ENCODE measurements at regions not wholly inside any gene's neighbourhood (a gene's known extent, or its start where the extent isn't known, plus 50 kb on each side); places are given as distances from the start of the nearest gene placed in this dataset.

- Mint-ChIP-seq H3K4me3 (no peak overlapping the region), H3K27me3 (ENCODE audit: low read depth) (peaks cover 24% of the 10 kb centered on the region), H3K9me3 (peaks cover 20% of the 10 kb centered on the region), H3K27ac (no peak overlapping the region), H3K4me1 (peaks cover 34% of the 10 kb centered on the region), H3K36me3 (peaks cover 2% of the 10 kb centered on the region)
- DNase-seq (ENCODE audit: low spot score in 2 of 2, unreplicated experiment in 2 of 2) = no peak
- TF ChIP-seq CTCF (IDR thresholded peaks at IDR 0.05; ENCODE audit: unreplicated experiment) = no peak
Observed at GRCh38 chr15:70505936-70506912, 257.1 kb downstream of the UACA start.

GRCh38 chr15:70505411-70505919 is 257.9 kb downstream of the UACA start:
- peaks cover under 1% of the 10 kb centered on the region for H3K36me3 Mint-ChIP-seq
- no peak for DNase-seq (ENCODE audit: low spot score in 2 of 2, unreplicated experiment in 2 of 2)
- H3K4me1 Mint-ChIP-seq = peaks cover 36% of the 10 kb centered on the region
- H3K27ac Mint-ChIP-seq = no peak overlapping the region
- no peak for TF ChIP-seq CTCF (IDR thresholded peaks at IDR 0.05; ENCODE audit: unreplicated experiment)
- peaks cover 27% of the 10 kb centered on the region for H3K27me3 Mint-ChIP-seq (ENCODE audit: low read depth)
- no peak overlapping the region for H3K4me3 Mint-ChIP-seq
- peaks cover 13% of the 10 kb centered on the region for H3K9me3 Mint-ChIP-seq

GRCh38 chr15:70504988-70505387 is 258.4 kb downstream of the UACA start:
- Mint-ChIP-seq H3K27ac (no peak overlapping the region), H3K9me3 (peaks cover 8% of the 10 kb centered on the region), H3K4me1 (peaks cover 40% of the 10 kb centered on the region), H3K27me3 (ENCODE audit: low read depth) (peaks cover 32% of the 10 kb centered on the region), H3K36me3 (no peaks in the 10 kb centered on the region), H3K4me3 (no peak overlapping the region)
- TF ChIP-seq CTCF (IDR thresholded peaks at IDR 0.05; ENCODE audit: unreplicated experiment) = no peak
- DNase-seq (ENCODE audit: low spot score in 2 of 2, unreplicated experiment in 2 of 2) = no peak

GRCh38 chr15:70504299-70504951 is 258.9 kb downstream of the UACA start:
- peaks cover 6% of the 10 kb centered on the region for H3K9me3 Mint-ChIP-seq
- no peak for TF ChIP-seq CTCF (IDR thresholded peaks at IDR 0.05; ENCODE audit: unreplicated experiment)
- H3K4me1 Mint-ChIP-seq = peaks cover 46% of the 10 kb centered on the region
- H3K36me3 Mint-ChIP-seq = no peaks in the 10 kb centered on the region
- no peak for DNase-seq (ENCODE audit: low spot score in 2 of 2, unreplicated experiment in 2 of 2)
- no peak overlapping the region for H3K4me3 Mint-ChIP-seq
- H3K27me3 Mint-ChIP-seq (ENCODE audit: low read depth) = peaks cover 38% of the 10 kb centered on the region
- no peak overlapping the region for H3K27ac Mint-ChIP-seq

- TF ChIP-seq CTCF (IDR thresholded peaks at IDR 0.05; ENCODE audit: unreplicated experiment) = no peak
- H3K27ac Mint-ChIP-seq = no peak overlapping the region
- no peak for DNase-seq (ENCODE audit: low spot score in 2 of 2, unreplicated experiment in 2 of 2)
- H3K4me3 Mint-ChIP-seq = no peak overlapping the region
- H3K9me3 Mint-ChIP-seq = peaks cover 4% of the 10 kb centered on the region
- no peaks in the 10 kb centered on the region for H3K36me3 Mint-ChIP-seq
- peaks cover 46% of the 10 kb centered on the region for H3K4me1 Mint-ChIP-seq
- peaks cover 44% of the 10 kb centered on the region for H3K27me3 Mint-ChIP-seq (ENCODE audit: low read depth)
Observed at GRCh38 chr15:70503798-70504298, 259.5 kb downstream of the UACA start.
